ENCODE measurements at regions not wholly inside any gene's neighbourhood (a gene's known extent, or its start where the extent isn't known, plus 50 kb on each side); places are given as distances from the start of the nearest gene placed in this dataset.

- TF ChIP-seq CTCF (IDR thresholded peaks at IDR 0.05) (no peak), POLR2A (IDR thresholded peaks at IDR 0.05) (no peak), POLR2AphosphoS5 (IDR thresholded peaks at IDR 0.05) (no peak)
Measured at GRCh38 chr4:156642161-156642560, 329.4 kb downstream of the PDGFC start.

Data from prostate gland (tissue), 2 donors.